Neural progenitor cell (in vitro differentiated cells): ENCODE measurements at regions not wholly inside any gene's neighbourhood (a gene's known extent, or its start where the extent isn't known, plus 50 kb on each side); places are given as distances from the start of the nearest gene placed in this dataset.

ENCODE experiments used
- DNase-seq: peaks from one replicate; pipeline ENCODE4 v3.0.0-alpha.2; 2016; ENCODE audit warnings: low spot score
- H2AFZ ChIP-seq: fragments of 200-600 bp; sonication (generic); replicated peaks from 2 replicates; pipeline ENCODE4 v1.6.1; 2016; ENCODE audit warnings: antibody characterized with exemption
- H3F3A ChIP-seq: fragments of 200-600 bp; sonication (generic); 2 replicates; pipeline ENCODE4 v1.6.1; 2016; ENCODE audit warnings: antibody characterized with exemption, low read depth
- H3K27ac ChIP-seq: fragments of 200-600 bp; sonication (generic); 2 replicates; pipeline ENCODE4 v1.5.1; 2016; ENCODE audit warnings: mild to moderate bottlenecking
- H3K27me3 ChIP-seq: fragments of 200-600 bp; sonication (generic); 2 replicates; pipeline ENCODE4 v1.6.1; 2016; ENCODE audit warnings: mild to moderate bottlenecking, moderate library complexity
- H3K36me3 ChIP-seq: fragments of 200-600 bp; sonication (generic); 2 replicates; pipeline ENCODE4 v1.5.1; 2016
- H3K4me1 ChIP-seq: fragments of 200-600 bp; sonication (generic); 2 replicates; pipeline ENCODE4 v1.6.1; 2016; ENCODE audit warnings: mixed run types
- H3K4me2 ChIP-seq: fragments of 200-600 bp; sonication (generic); 2 replicates; pipeline ENCODE4 v1.6.1; 2016
- H3K4me3 ChIP-seq: fragments of 200-600 bp; sonication (generic); 2 replicates; pipeline ENCODE4 v1.5.1; 2016
- H3K79me2 ChIP-seq: fragments of 200-600 bp; sonication (generic); 2 replicates; pipeline ENCODE4 v1.6.1; 2016; ENCODE audit warnings: low read depth
- H3K9ac ChIP-seq: fragments of 200-600 bp; sonication (generic); 2 replicates; pipeline ENCODE4 v1.6.1; 2016
- H3K9me3 ChIP-seq: fragments of 200-600 bp; sonication (generic); 2 replicates; pipeline ENCODE4 v1.5.1; 2016; ENCODE audit warnings: low read depth
- H4K20me1 ChIP-seq: fragments of 200-600 bp; sonication (generic); 2 replicates; pipeline ENCODE4 v1.6.1; 2016; ENCODE audit warnings: low read depth
- H3K27ac Mint-ChIP-seq: 3 replicates; pipeline ENCODE4 v1.8.0; 2021; ENCODE audit warnings: mixed read lengths
- H3K27me3 Mint-ChIP-seq: 2 replicates; pipeline ENCODE4 v1.8.0; 2022; ENCODE audit warnings: low read depth, mild to moderate bottlenecking, inconsistent platforms, moderate library complexity, mixed read lengths; ENCODE audit not compliant: insufficient read depth
- H3K36me3 Mint-ChIP-seq: 3 replicates; pipeline ENCODE4 v1.8.0; 2021; ENCODE audit warnings: mixed read lengths
- H3K4me1 Mint-ChIP-seq: 3 replicates; pipeline ENCODE4 v1.8.0; 2021; ENCODE audit warnings: mixed read lengths
- H3K4me3 Mint-ChIP-seq: 3 replicates; pipeline ENCODE4 v1.8.0; 2021; ENCODE audit warnings: mild to moderate bottlenecking, moderate library complexity, mixed read lengths
- H3K9me3 Mint-ChIP-seq: 3 replicates; pipeline ENCODE4 v1.8.0; 2020; ENCODE audit warnings: mixed read lengths
- CTCF ChIP-seq: fragments of 200-600 bp; sonication (generic); IDR thresholded peaks from 2 replicates; pipeline ENCODE4 v1.5.1; 2017; ENCODE audit warnings: antibody characterized with exemption, mild to moderate bottlenecking
- EZH2 ChIP-seq: fragments of 200-600 bp; sonication (generic); IDR thresholded peaks from 2 replicates; pipeline ENCODE4 v1.6.1; 2017; ENCODE audit warnings: antibody characterized with exemption, mild to moderate bottlenecking, moderate library complexity
- EZH2phosphoT487 ChIP-seq: fragments of 200-600 bp; sonication (generic); IDR thresholded peaks from 2 replicates; pipeline ENCODE4 v1.6.1; 2017; ENCODE audit warnings: antibody characterized with exemption

- H3K27me3 ChIP-seq: no peaks in the 10 kb centered on the region
- Mint-ChIP-seq H3K36me3 (no peaks in the 10 kb centered on the region), H3K27ac (peak overlapping the region; percentile 91), H3K4me1 (peaks cover 41% of the 10 kb centered on the region), H3K9me3 (no peaks in the 10 kb centered on the region), H3K27me3 (no peaks in the 10 kb centered on the region), H3K4me3 (peak overlapping the region; percentile 67)
- no peaks in the 10 kb centered on the region for H4K20me1 ChIP-seq
- no peak overlapping the region for H3K4me2 ChIP-seq
- no peaks in the 10 kb centered on the region for H3K36me3 ChIP-seq
- H3K4me1 ChIP-seq: no peaks in the 10 kb centered on the region
- no peaks in the 10 kb centered on the region for H3K79me2 ChIP-seq
- H3F3A ChIP-seq: no peaks in the 10 kb centered on the region
- TF ChIP-seq EZH2phosphoT487 (no peak), CTCF (no peak), EZH2 (no peak)
- no peak for DNase-seq
- H2AFZ ChIP-seq: no peak overlapping the region
- H3K4me3 ChIP-seq: no peak overlapping the region
- no peak overlapping the region for H3K9ac ChIP-seq
- H3K9me3 ChIP-seq: no peaks in the 10 kb centered on the region
- H3K27ac ChIP-seq: no peak overlapping the region
These were observed 129.8 kb downstream of the MACROH2A1 start for GRCh38 chr5:135269199-135269598.

- Histone ChIP-seq H3K27me3 (no peaks in the 10 kb centered on the region), H3K4me1 (no peaks in the 10 kb centered on the region), H3K4me3 (no peak overlapping the region), H2AFZ (no peak overlapping the region), H4K20me1 (no peaks in the 10 kb centered on the region), H3K9ac (no peak overlapping the region), H3F3A (no peaks in the 10 kb centered on the region), H3K36me3 (no peaks in the 10 kb centered on the region), H3K4me2 (no peak overlapping the region), H3K79me2 (no peaks in the 10 kb centered on the region), H3K27ac (no peak overlapping the region), H3K9me3 (no peaks in the 10 kb centered on the region)
- peaks cover 3% of the 10 kb centered on the region for H3K9me3 Mint-ChIP-seq
- no peak overlapping the region for H3K27ac Mint-ChIP-seq
- no peak overlapping the region for H3K4me3 Mint-ChIP-seq
- H3K4me1 Mint-ChIP-seq: peaks cover 39% of the 10 kb centered on the region
- DNase-seq: no peak
- H3K36me3 Mint-ChIP-seq: no peaks in the 10 kb centered on the region
- no peaks in the 10 kb centered on the region for H3K27me3 Mint-ChIP-seq
- TF ChIP-seq EZH2phosphoT487 (no peak), EZH2 (no peak), CTCF (no peak)
These were observed 132.1 kb downstream of the MACROH2A1 start for GRCh38 chr5:135266975-135267374.

GRCh38 chr5:135266303-135266635, 132.8 kb downstream of the MACROH2A1 start:
- H3K36me3 ChIP-seq: no peaks in the 10 kb centered on the region
- H3F3A ChIP-seq: no peaks in the 10 kb centered on the region
- H3K79me2 ChIP-seq: no peaks in the 10 kb centered on the region
- no peak for DNase-seq
- H3K4me1 Mint-ChIP-seq: peaks cover 34% of the 10 kb centered on the region
- no peaks in the 10 kb centered on the region for H3K4me1 ChIP-seq
- no peaks in the 10 kb centered on the region for H3K36me3 Mint-ChIP-seq
- H3K27me3 ChIP-seq: no peaks in the 10 kb centered on the region
- H4K20me1 ChIP-seq: no peaks in the 10 kb centered on the region
- no peak overlapping the region for H2AFZ ChIP-seq
- no peaks in the 10 kb centered on the region for H3K9me3 ChIP-seq
- H3K27ac Mint-ChIP-seq: peak overlapping the region; percentile 15
- no peaks in the 10 kb centered on the region for H3K27me3 Mint-ChIP-seq
- H3K4me3 ChIP-seq: no peak overlapping the region
- no peak overlapping the region for H3K9ac ChIP-seq
- H3K9me3 Mint-ChIP-seq: peaks cover 4% of the 10 kb centered on the region
- no peak overlapping the region for H3K4me2 ChIP-seq
- TF ChIP-seq EZH2phosphoT487 (no peak), CTCF (no peak), EZH2 (no peak)
- H3K27ac ChIP-seq: no peak overlapping the region
- H3K4me3 Mint-ChIP-seq: no peak overlapping the region
